ENCODE measurements at regions not wholly inside any gene's neighbourhood (a gene's known extent, or its start where the extent isn't known, plus 50 kb on each side); places are given as distances from the start of the nearest gene placed in this dataset.

- intact Hi-C loops (cut with DNase I) = no loop called here
- TF ChIP-seq POLR2A (IDR thresholded peaks at IDR 0.05) = no peak
- TF ChIP-seq CTCF (IDR thresholded peaks at IDR 0.05) = no peak
- H3K4me3 ChIP-seq = no peak overlapping the region
- H3K36me3 ChIP-seq = no peaks in the 10 kb centered on the region
- no peak for DNase-seq
- H3K9me3 ChIP-seq = peaks cover 0 to 6% (median 0%) of the 10 kb centered on the region in 3 donors
- WGBS, 2 donors = 75 to 89% methylated on average over 1 of the region's 1 CpG
- H3K27ac ChIP-seq = no peak overlapping the region
- H3K27me3 ChIP-seq = no peaks in the 10 kb centered on the region
- H3K4me1 ChIP-seq = no peaks in the 10 kb centered on the region
Observed at GRCh38 chr11:42315846-42316245, 856.4 kb upstream of the LRRC4C start.

- no peaks in the 10 kb centered on the region for H3K27me3 ChIP-seq
- TF ChIP-seq CTCF (IDR thresholded peaks at IDR 0.05) (no peak), POLR2A (IDR thresholded peaks at IDR 0.05) (no peak)
- H3K4me3 ChIP-seq = no peak overlapping the region
- H3K27ac ChIP-seq = no peak overlapping the region
- no peaks in the 10 kb centered on the region for H3K4me1 ChIP-seq
- H3K36me3 ChIP-seq = no peaks in the 10 kb centered on the region
- H3K9me3 ChIP-seq = no peaks in the 10 kb centered on the region
- no peak for DNase-seq
- intact Hi-C loops (cut with DNase I) = no loop called here
Observed at GRCh38 chr11:42319921-42320320, 860.5 kb upstream of the LRRC4C start.

DNA sequence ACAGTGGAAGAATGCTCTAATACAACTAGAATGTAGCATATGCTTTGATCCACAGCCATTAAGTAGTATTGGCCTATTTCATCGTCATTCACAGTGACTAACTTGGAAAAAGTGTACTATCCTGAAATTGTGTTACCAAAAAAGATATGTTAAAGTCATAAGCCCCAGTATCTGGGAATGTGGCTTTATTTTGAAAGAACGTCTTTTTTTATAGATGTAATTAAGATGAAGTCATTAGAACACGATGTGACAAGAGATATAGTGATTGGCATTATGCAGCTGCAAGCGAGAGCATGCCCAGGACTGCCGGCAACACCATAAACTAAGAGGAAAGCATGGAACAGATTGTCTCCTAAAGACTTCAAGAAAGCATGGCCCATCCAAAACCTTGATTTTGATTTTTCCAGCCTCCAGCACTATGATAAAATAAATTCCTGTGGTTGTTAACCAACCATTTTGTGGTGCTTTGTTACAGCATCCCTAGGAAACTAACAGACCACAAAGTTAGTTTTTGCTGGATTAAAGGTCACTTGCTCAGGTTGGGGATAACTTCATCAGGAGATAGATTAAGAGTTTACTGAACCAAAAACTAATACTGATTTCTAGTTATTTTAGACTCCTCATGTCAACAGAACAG is 870.6 kb upstream of the LRRC4C start:
- Histone ChIP-seq H3K27me3 (no peaks in the 10 kb centered on the region), H3K4me1 (no peaks in the 10 kb centered on the region), H3K36me3 (no peaks in the 10 kb centered on the region), H3K9me3 (peaks cover 0 to 4% (median 0%) of the 10 kb centered on the region in 3 donors), H3K4me3 (no peak overlapping the region), H3K27ac (no peak overlapping the region)
- TF ChIP-seq POLR2A (IDR thresholded peaks at IDR 0.05) (no peak), CTCF (IDR thresholded peaks at IDR 0.05) (no peak)
- no peak for DNase-seq
- 35 to 44% methylated on average over 5 of the region's 5 CpGs for WGBS, 2 donors
- intact Hi-C loops (cut with DNase I) = no loop called here

GRCh38 chr11:42337786-42338455 is 878.5 kb upstream of the LRRC4C start:
- Histone ChIP-seq H3K27me3 (no peaks in the 10 kb centered on the region), H3K4me1 (no peaks in the 10 kb centered on the region), H3K4me3 (no peak overlapping the region), H3K27ac (no peak overlapping the region), H3K36me3 (no peaks in the 10 kb centered on the region), H3K9me3 (peaks cover 0 to 4% (median 0%) of the 10 kb centered on the region in 3 donors)
- intact Hi-C loops (cut with DNase I) = no loop called here
- 54 to 61% methylated on average over 4 of the region's 4 CpGs for WGBS, 2 donors
- DNase-seq = no peak
- TF ChIP-seq POLR2A (IDR thresholded peaks at IDR 0.05) = no peak
- no peak for TF ChIP-seq CTCF (IDR thresholded peaks at IDR 0.05)

DNA sequence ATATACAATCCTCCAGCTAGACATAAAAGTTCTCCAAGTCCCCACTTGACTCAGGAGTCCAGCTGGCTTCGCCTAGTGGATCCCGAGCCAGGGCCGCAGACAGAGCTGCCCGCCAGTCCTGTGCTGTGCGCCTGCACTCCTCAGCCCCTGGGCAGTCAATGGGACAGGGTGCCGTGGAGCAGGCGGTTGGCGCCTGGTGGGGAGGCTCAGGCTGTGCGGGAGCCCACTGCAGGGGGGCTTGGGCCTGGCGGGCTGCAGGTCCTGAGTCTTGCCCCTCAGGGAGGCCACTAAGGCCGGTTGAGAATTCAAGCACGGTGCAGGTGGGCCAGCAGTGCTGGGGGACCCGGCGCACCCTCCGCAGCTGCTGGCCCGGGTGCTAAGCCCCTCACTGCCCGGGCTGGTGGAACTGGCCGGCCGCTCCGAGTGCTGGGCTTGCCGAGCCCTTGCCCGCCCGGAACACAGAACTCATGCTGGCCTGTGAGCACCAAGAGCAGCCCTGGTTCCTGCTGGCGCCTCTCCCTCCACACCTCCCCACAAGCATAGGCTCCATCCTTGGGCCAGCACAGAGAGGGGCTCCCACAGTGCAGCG is 884.8 kb upstream of the LRRC4C start:
- WGBS, 2 donors = 100% methylated on average over 1 of the region's 25 CpGs; no CpG with 5 or more reads in 1 of the 2 donors
- no peaks in the 10 kb centered on the region for H3K27me3 ChIP-seq
- TF ChIP-seq CTCF (IDR thresholded peaks at IDR 0.05) (no peak), POLR2A (IDR thresholded peaks at IDR 0.05) (no peak)

More for the DNA sequence above, 884.8 kb upstream of the LRRC4C start:
- H3K4me1 ChIP-seq = no peaks in the 10 kb centered on the region
- H3K9me3 ChIP-seq = peaks cover 0 to 7% (median 4%) of the 10 kb centered on the region in 3 donors
- H3K4me3 ChIP-seq = no peak overlapping the region
- H3K27ac ChIP-seq = no peak overlapping the region
- DNase-seq = no peak
- no peaks in the 10 kb centered on the region for H3K36me3 ChIP-seq
- intact Hi-C loops (cut with DNase I) = no loop called here

All from esophagus squamous epithelium (tissue), 5 donors.